Neural cell (in vitro differentiated cells): ENCODE measurements at regions not wholly inside any gene's neighbourhood (a gene's known extent, or its start where the extent isn't known, plus 50 kb on each side); places are given as distances from the start of the nearest gene placed in this dataset.

Source experiments
- EZH2 ChIP-seq: fragments of 200-600, 300-800 bp; shearing (Covaris generic), sonication (generic); IDR thresholded peaks from 2 replicates; pipeline ENCODE4 v1.6.1; 2014; ENCODE audit warnings: antibody characterized with exemption, low read length, borderline replicate concordance, mild to moderate bottlenecking; ENCODE audit not compliant: insufficient read depth, poor library complexity, severe bottlenecking
- MXI1 ChIP-seq: fragments of 450-650 bp; conservative IDR thresholded peaks from 2 replicates; pipeline ENCODE4 v1.6.1; 2014; ENCODE audit warnings: antibody characterized with exemption, mild to moderate bottlenecking; ENCODE audit not compliant: poor library complexity, severe bottlenecking
- POLR2AphosphoS5 ChIP-seq: IDR thresholded peaks from 2 replicates; pipeline ENCODE4 v1.6.1; 2012
- TF ChIP-seq, protein P1 (sequence below): fragments of 450-650 bp; IDR thresholded peaks from 2 replicates; pipeline ENCODE4 v1.5.1; 2014; ENCODE audit warnings: antibody characterized with exemption, mild to moderate bottlenecking, moderate library complexity; ENCODE audit not compliant: poor library complexity, severe bottlenecking
- TF ChIP-seq, protein P2 (sequence below): IDR thresholded peaks from 2 replicates; pipeline ENCODE4 v1.6.1; 2012; ENCODE audit warnings: borderline replicate concordance

DNA sequence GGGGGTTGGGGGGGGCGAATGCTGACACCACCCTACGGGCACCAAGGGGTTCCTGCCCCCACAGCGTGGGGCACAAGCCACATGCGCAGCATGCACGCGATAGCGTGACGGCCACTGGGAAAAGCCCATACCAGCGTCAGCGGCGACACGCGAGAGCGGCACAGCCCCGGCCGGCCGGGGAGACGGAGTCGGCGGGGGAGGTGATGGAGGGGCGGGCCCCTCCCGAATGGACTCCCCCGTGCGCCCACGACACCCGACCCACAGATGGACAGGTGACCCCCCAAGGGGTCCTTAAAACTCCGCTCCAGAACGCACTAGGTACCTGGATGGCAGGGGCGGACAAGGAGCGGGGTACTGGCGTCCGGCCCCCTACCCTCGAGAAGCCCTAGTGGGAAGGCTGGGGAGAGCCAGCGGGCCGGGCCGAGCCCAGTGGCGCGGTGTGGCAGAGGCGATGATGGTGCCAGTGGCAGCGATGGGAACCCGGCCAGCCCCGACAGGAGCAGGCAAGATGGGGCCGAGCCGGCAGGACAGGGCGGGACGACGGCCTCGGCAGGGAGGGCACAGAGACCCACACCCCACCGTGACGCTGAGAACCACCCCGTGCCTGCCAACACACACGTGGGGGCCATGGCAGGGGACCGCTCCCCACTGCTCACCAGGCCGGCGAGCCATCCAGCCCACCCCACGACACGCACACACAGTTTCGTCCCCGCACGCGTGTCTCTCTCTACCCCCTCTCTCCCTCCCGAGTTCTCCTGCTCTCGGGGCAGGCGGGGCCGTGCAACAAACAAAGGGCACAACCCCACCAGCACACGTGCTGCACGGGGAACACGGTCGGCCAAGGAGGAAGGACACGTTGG lies 1959.8 kb upstream of the DEFB115 start:
- TF ChIP-seq, protein P1, sequence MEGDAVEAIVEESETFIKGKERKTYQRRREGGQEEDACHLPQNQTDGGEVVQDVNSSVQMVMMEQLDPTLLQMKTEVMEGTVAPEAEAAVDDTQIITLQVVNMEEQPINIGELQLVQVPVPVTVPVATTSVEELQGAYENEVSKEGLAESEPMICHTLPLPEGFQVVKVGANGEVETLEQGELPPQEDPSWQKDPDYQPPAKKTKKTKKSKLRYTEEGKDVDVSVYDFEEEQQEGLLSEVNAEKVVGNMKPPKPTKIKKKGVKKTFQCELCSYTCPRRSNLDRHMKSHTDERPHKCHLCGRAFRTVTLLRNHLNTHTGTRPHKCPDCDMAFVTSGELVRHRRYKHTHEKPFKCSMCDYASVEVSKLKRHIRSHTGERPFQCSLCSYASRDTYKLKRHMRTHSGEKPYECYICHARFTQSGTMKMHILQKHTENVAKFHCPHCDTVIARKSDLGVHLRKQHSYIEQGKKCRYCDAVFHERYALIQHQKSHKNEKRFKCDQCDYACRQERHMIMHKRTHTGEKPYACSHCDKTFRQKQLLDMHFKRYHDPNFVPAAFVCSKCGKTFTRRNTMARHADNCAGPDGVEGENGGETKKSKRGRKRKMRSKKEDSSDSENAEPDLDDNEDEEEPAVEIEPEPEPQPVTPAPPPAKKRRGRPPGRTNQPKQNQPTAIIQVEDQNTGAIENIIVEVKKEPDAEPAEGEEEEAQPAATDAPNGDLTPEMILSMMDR, result no peak
- TF ChIP-seq MXI1, result no peak
- no peak for TF ChIP-seq EZH2
- TF ChIP-seq, protein P2, sequence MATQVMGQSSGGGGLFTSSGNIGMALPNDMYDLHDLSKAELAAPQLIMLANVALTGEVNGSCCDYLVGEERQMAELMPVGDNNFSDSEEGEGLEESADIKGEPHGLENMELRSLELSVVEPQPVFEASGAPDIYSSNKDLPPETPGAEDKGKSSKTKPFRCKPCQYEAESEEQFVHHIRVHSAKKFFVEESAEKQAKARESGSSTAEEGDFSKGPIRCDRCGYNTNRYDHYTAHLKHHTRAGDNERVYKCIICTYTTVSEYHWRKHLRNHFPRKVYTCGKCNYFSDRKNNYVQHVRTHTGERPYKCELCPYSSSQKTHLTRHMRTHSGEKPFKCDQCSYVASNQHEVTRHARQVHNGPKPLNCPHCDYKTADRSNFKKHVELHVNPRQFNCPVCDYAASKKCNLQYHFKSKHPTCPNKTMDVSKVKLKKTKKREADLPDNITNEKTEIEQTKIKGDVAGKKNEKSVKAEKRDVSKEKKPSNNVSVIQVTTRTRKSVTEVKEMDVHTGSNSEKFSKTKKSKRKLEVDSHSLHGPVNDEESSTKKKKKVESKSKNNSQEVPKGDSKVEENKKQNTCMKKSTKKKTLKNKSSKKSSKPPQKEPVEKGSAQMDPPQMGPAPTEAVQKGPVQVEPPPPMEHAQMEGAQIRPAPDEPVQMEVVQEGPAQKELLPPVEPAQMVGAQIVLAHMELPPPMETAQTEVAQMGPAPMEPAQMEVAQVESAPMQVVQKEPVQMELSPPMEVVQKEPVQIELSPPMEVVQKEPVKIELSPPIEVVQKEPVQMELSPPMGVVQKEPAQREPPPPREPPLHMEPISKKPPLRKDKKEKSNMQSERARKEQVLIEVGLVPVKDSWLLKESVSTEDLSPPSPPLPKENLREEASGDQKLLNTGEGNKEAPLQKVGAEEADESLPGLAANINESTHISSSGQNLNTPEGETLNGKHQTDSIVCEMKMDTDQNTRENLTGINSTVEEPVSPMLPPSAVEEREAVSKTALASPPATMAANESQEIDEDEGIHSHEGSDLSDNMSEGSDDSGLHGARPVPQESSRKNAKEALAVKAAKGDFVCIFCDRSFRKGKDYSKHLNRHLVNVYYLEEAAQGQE, result no peak
- no peak for TF ChIP-seq POLR2AphosphoS5
